ENCODE measurements at regions not wholly inside any gene's neighbourhood (a gene's known extent, or its start where the extent isn't known, plus 50 kb on each side); places are given as distances from the start of the nearest gene placed in this dataset.

GRCh38 chr12:89019439-89020120, 332.7 kb downstream of the DUSP6 start:
- DNase-seq (ENCODE audit: low read depth in 2 of 2): peak; percentile 81 to 90

GRCh38 chr12:89016970-89017778, 335.1 kb downstream of the DUSP6 start:
- peak; percentile 70 to 81 for DNase-seq (ENCODE audit: low read depth in 2 of 2)

GRCh38 chr12:89015419-89015818, 336.9 kb downstream of the DUSP6 start:
- no peak for DNase-seq (ENCODE audit: low read depth in 2 of 2)

GRCh38 chr12:88998421-88998820, 353.9 kb downstream of the DUSP6 start:
- DNase-seq (ENCODE audit: low read depth in 2 of 2): peak in 1 of 2 donors; percentile 21

GRCh38 chr12:88996200-88996788, 356.0 kb downstream of the DUSP6 start:
- DNase-seq (ENCODE audit: low read depth in 2 of 2): peak in 1 of 2 donors; percentile 35

- no peak for DNase-seq (ENCODE audit: low read depth in 2 of 2)
These were observed 357.3 kb downstream of the DUSP6 start for GRCh38 chr12:88994971-88995370.

- no peak for DNase-seq (ENCODE audit: low read depth in 2 of 2)
These were observed 357.8 kb downstream of the DUSP6 start for GRCh38 chr12:88994537-88994936.

GRCh38 chr12:88993651-88994050, 358.6 kb downstream of the DUSP6 start:
- DNase-seq (ENCODE audit: low read depth in 2 of 2): peak; percentile 30 to 70

- DNase-seq (ENCODE audit: low read depth in 2 of 2): no peak
These were observed 366.2 kb downstream of the DUSP6 start for GRCh38 chr12:88986056-88986455.

- no peak for DNase-seq (ENCODE audit: low read depth in 2 of 2)
These were observed 366.7 kb downstream of the DUSP6 start for GRCh38 chr12:88985631-88986030.

GRCh38 chr12:88985011-88985410, 367.3 kb downstream of the DUSP6 start:
- DNase-seq (ENCODE audit: low read depth in 2 of 2): no peak

- no peak for DNase-seq (ENCODE audit: low read depth in 2 of 2)
These were observed 369.6 kb downstream of the DUSP6 start for GRCh38 chr12:88982694-88983093.

GRCh38 chr12:88977115-88977514, 375.2 kb downstream of the DUSP6 start:
- DNase-seq (ENCODE audit: low read depth in 2 of 2): no peak

- DNase-seq (ENCODE audit: low read depth in 2 of 2): no peak
These were observed 378.3 kb downstream of the DUSP6 start for GRCh38 chr12:88973998-88974397.

- DNase-seq (ENCODE audit: low read depth in 2 of 2): no peak
These were observed 381.6 kb downstream of the DUSP6 start for GRCh38 chr12:88970740-88971139.

- no peak for DNase-seq (ENCODE audit: low read depth in 2 of 2)
These were observed 383.2 kb downstream of the DUSP6 start for GRCh38 chr12:88969127-88969526.

- DNase-seq (ENCODE audit: low read depth in 2 of 2): peak; percentile 43 to 86
These were observed 380.1 kb upstream of the KITLG start for GRCh38 chr12:88960213-88960878.

GRCh38 chr12:88958946-88959345, 378.7 kb upstream of the KITLG start:
- no peak for DNase-seq (ENCODE audit: low read depth in 2 of 2)

- no peak for DNase-seq (ENCODE audit: low read depth in 2 of 2)
These were observed 377.9 kb upstream of the KITLG start for GRCh38 chr12:88958153-88958552.

GRCh38 chr12:88957358-88957757, 377.1 kb upstream of the KITLG start:
- no peak for DNase-seq (ENCODE audit: low read depth in 2 of 2)

GRCh38 chr12:88955531-88955930, 375.3 kb upstream of the KITLG start:
- DNase-seq (ENCODE audit: low read depth in 2 of 2): no peak

- peak in 1 of 2 donors; percentile 40 for DNase-seq (ENCODE audit: low read depth in 2 of 2)
These were observed 372.8 kb upstream of the KITLG start for GRCh38 chr12:88953029-88953586.
